SK-N-SH treated with all-trans-retinoic acid at 6 μM for 48 hours (cell line): ENCODE measurements at regions not wholly inside any gene's neighbourhood (a gene's known extent, or its start where the extent isn't known, plus 50 kb on each side); places are given as distances from the start of the nearest gene placed in this dataset.

Source experiments
- ATAC-seq: fragments of 200-7000 bp; cut with Tn5 transposase; 3 replicates; pipeline ENCODE4 v1.9.1; 2020; ENCODE audit warnings: mild to moderate bottlenecking, moderate library complexity
- ARNTL ChIP-seq: fragments of 450-650 bp; formaldehyde crosslinking; IDR thresholded peaks from 2 replicates; pipeline ENCODE4 v1.5.0; 2020; ENCODE audit warnings: low read depth, mild to moderate bottlenecking, moderate library complexity, borderline replicate concordance
- CSDC2 ChIP-seq: fragments of 250-450 bp; sonication (Bioruptor Pico); IDR thresholded peaks from 2 replicates; pipeline ENCODE4 v1.5.0; 2020; ENCODE audit warnings: mild to moderate bottlenecking, moderate library complexity
- ESRRG ChIP-seq: fragments of 250-450 bp; sonication (Bioruptor Pico); IDR thresholded peaks from 2 replicates; pipeline ENCODE4 v1.6.1; 2021; ENCODE audit warnings: mild to moderate bottlenecking
- GLIS3 ChIP-seq: fragments of 250-450 bp; sonication (Bioruptor Pico); IDR thresholded peaks from 2 replicates; pipeline ENCODE4 v1.5.0; 2020; ENCODE audit warnings: mild to moderate bottlenecking, moderate library complexity
- ISL1 ChIP-seq: fragments of 250-450 bp; sonication (Bioruptor Pico); IDR thresholded peaks from 2 replicates; pipeline ENCODE4 v2.1.2; 2022; ENCODE audit warnings: mild to moderate bottlenecking, moderate library complexity
- OSR1 ChIP-seq: fragments of 250-450 bp; sonication (Bioruptor Pico); IDR thresholded peaks from 2 replicates; pipeline ENCODE4 v1.8.0; 2022; ENCODE audit warnings: moderate library complexity, mild to moderate bottlenecking, inconsistent platforms
- PPARA ChIP-seq: fragments of 250-450 bp; sonication (Bioruptor Pico); IDR thresholded peaks from 2 replicates; pipeline ENCODE4 v1.5.0; 2020; ENCODE audit warnings: mild to moderate bottlenecking, borderline replicate concordance
- RARB ChIP-seq: fragments of 250-450 bp; sonication (Bioruptor Pico); IDR thresholded peaks from 2 replicates; pipeline ENCODE4 v1.8.0; 2021; ENCODE audit warnings: mild to moderate bottlenecking, moderate library complexity
- SNAI2 ChIP-seq: fragments of 250-450 bp; sonication (Bioruptor Pico); IDR thresholded peaks from 2 replicates; pipeline ENCODE4 v1.5.0; 2020; ENCODE audit warnings: mild to moderate bottlenecking, moderate library complexity
- TCF4 ChIP-seq: fragments of 250-450 bp; sonication (Bioruptor Pico); IDR thresholded peaks from 2 replicates; pipeline ENCODE4 v1.8.0; 2021; ENCODE audit warnings: mild to moderate bottlenecking, moderate library complexity, borderline replicate concordance
- TOX ChIP-seq: fragments of 250-450 bp; sonication (Bioruptor Pico); IDR thresholded peaks from 2 replicates; pipeline ENCODE4 v1.8.0; 2021; ENCODE audit warnings: mild to moderate bottlenecking, moderate library complexity, borderline replicate concordance
- ZC3H10 ChIP-seq: fragments of 250-450 bp; sonication (Bioruptor Pico); IDR thresholded peaks from 2 replicates; pipeline ENCODE4 v1.5.1; 2021; ENCODE audit warnings: mild to moderate bottlenecking, moderate library complexity
- ZFP3 ChIP-seq: fragments of 250-450 bp; sonication (Bioruptor Pico); IDR thresholded peaks from 2 replicates; pipeline ENCODE4 v1.5.0; 2020; ENCODE audit warnings: mild to moderate bottlenecking, moderate library complexity
- ZNF565 ChIP-seq: fragments of 450-650 bp; formaldehyde crosslinking; conservative IDR thresholded peaks from 2 replicates; pipeline ENCODE4 v1.5.0; 2020; ENCODE audit warnings: low read depth, mild to moderate bottlenecking, moderate library complexity
- TF ChIP-seq, protein P1 (sequence below): fragments of 250-450 bp; sonication (Bioruptor Pico); IDR thresholded peaks from 2 replicates; pipeline ENCODE4 v1.8.0; 2021; ENCODE audit warnings: low read depth, mild to moderate bottlenecking, moderate library complexity, borderline replicate concordance
- TF ChIP-seq, protein P2 (sequence below): fragments of 250-450 bp; sonication (Bioruptor Pico); IDR thresholded peaks from 2 replicates; pipeline ENCODE4 v1.8.0; 2020; ENCODE audit warnings: mild to moderate bottlenecking, moderate library complexity, borderline replicate concordance
- TF ChIP-seq, protein P3 (sequence below): fragments of 250-450 bp; sonication (Bioruptor Pico); IDR thresholded peaks from 2 replicates; pipeline ENCODE4 v1.5.0; 2020; ENCODE audit warnings: mild to moderate bottlenecking, moderate library complexity
- TF ChIP-seq, protein P4 (sequence below): fragments of 250-450 bp; sonication (Bioruptor Pico); IDR thresholded peaks from 2 replicates; pipeline ENCODE4 v1.5.1; 2020; ENCODE audit warnings: low read depth, mild to moderate bottlenecking, moderate library complexity
- TF ChIP-seq, protein P5 (sequence below): fragments of 250-450 bp; sonication (Bioruptor Pico); IDR thresholded peaks from 2 replicates; pipeline ENCODE4 v1.5.1; 2021; ENCODE audit warnings: mild to moderate bottlenecking, moderate library complexity

DNA sequence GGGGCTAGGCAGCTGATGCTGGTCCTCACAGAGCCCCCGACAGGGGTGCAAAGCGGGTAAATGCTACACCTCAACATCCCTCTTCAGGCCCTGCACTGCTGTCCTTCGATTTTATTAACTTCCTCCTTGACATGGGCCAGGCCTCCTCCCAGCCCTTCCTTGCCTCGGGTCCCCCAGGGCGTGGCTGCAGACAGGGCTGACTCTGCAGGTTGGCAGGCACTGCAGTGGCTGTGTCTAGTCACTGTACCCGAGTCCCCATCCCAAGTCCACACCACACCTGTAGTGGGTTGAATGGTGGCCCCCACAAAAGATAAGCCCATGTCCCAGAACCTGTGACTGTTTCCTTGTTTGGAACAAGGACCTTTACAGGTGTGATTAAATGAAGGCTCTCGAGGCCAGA lies 140.2 kb downstream of the TWIST2 start:
- TF ChIP-seq ZNF565 (CRISPR knock-in tag) (no peak), RARB (no peak), ZC3H10 (CRISPR knock-in tag) (no peak), SNAI2 (CRISPR knock-in tag) (no peak)
- TF ChIP-seq, protein P1, sequence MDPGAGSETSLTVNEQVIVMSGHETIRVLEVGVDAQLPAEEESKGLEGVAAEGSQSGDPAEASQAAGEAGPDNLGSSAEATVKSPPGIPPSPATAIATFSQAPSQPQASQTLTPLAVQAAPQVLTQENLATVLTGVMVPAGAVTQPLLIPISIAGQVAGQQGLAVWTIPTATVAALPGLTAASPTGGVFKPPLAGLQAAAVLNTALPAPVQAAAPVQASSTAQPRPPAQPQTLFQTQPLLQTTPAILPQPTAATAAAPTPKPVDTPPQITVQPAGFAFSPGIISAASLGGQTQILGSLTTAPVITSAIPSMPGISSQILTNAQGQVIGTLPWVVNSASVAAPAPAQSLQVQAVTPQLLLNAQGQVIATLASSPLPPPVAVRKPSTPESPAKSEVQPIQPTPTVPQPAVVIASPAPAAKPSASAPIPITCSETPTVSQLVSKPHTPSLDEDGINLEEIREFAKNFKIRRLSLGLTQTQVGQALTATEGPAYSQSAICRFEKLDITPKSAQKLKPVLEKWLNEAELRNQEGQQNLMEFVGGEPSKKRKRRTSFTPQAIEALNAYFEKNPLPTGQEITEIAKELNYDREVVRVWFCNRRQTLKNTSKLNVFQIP (CRISPR knock-in tag): no peak
- no peak for ATAC-seq

DNA sequence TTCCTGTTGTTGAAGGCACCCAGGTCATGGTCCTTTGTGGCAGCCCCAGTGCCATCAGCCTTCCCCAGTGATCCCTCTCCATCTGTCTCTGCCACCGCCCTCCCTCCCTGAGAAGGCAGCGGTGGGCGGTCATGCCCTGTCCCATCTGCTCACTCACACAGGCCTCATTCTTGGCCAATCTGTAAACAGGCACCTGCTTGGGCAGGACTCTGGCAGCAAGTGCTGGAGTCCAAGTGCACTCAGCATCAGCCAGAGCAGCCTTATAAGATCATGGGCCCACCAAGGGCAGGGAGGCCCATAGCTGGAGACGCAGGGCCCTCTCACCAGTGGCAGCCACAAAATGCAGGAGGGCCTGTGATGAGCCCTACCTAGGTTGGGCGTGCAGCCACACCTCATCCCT lies 140.9 kb downstream of the TWIST2 start:
- no peak for TF ChIP-seq ISL1 (CRISPR knock-in tag)
- no peak for TF ChIP-seq PPARA (CRISPR knock-in tag)
- TF ChIP-seq RARB: no peak
- no peak for TF ChIP-seq GLIS3 (CRISPR knock-in tag)
- TF ChIP-seq ARNTL (CRISPR knock-in tag): no peak
- TF ChIP-seq CSDC2 (CRISPR knock-in tag): no peak
- no peak for TF ChIP-seq OSR1 (CRISPR knock-in tag)
- TF ChIP-seq, protein P2, sequence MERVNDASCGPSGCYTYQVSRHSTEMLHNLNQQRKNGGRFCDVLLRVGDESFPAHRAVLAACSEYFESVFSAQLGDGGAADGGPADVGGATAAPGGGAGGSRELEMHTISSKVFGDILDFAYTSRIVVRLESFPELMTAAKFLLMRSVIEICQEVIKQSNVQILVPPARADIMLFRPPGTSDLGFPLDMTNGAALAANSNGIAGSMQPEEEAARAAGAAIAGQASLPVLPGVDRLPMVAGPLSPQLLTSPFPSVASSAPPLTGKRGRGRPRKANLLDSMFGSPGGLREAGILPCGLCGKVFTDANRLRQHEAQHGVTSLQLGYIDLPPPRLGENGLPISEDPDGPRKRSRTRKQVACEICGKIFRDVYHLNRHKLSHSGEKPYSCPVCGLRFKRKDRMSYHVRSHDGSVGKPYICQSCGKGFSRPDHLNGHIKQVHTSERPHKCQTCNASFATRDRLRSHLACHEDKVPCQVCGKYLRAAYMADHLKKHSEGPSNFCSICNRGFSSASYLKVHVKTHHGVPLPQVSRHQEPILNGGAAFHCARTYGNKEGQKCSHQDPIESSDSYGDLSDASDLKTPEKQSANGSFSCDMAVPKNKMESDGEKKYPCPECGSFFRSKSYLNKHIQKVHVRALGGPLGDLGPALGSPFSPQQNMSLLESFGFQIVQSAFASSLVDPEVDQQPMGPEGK: no peak
- TF ChIP-seq ZFP3 (CRISPR knock-in tag): no peak
- TF ChIP-seq, protein P3, sequence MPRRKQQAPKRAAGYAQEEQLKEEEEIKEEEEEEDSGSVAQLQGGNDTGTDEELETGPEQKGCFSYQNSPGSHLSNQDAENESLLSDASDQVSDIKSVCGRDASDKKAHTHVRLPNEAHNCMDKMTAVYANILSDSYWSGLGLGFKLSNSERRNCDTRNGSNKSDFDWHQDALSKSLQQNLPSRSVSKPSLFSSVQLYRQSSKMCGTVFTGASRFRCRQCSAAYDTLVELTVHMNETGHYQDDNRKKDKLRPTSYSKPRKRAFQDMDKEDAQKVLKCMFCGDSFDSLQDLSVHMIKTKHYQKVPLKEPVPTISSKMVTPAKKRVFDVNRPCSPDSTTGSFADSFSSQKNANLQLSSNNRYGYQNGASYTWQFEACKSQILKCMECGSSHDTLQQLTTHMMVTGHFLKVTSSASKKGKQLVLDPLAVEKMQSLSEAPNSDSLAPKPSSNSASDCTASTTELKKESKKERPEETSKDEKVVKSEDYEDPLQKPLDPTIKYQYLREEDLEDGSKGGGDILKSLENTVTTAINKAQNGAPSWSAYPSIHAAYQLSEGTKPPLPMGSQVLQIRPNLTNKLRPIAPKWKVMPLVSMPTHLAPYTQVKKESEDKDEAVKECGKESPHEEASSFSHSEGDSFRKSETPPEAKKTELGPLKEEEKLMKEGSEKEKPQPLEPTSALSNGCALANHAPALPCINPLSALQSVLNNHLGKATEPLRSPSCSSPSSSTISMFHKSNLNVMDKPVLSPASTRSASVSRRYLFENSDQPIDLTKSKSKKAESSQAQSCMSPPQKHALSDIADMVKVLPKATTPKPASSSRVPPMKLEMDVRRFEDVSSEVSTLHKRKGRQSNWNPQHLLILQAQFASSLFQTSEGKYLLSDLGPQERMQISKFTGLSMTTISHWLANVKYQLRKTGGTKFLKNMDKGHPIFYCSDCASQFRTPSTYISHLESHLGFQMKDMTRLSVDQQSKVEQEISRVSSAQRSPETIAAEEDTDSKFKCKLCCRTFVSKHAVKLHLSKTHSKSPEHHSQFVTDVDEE: no peak
- no peak for ATAC-seq

DNA sequence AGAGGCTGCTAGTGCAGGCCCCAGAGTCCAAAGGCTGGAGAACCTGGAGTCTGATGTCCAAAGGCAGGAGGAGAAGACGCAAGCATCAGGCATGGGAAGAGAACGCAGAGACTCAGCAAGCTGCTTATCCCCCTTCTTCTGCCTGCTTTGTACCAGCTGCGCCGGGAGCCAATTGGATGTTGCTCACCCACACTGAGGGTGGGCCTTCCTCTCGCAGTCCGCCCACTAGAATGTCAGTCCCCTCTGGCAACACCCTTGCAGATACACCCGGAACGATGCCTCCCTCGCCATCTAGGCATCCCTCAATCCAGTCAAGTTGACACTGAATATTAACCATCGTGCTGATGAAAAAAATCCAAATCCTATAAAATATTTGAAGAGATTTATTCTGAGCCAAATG lies 141.6 kb downstream of the TWIST2 start:
- no peak for TF ChIP-seq TCF4 (CRISPR knock-in tag)
- TF ChIP-seq, protein P3: no peak
- no peak for TF ChIP-seq SNAI2 (CRISPR knock-in tag)
- TF ChIP-seq OSR1 (CRISPR knock-in tag): no peak
- TF ChIP-seq ESRRG (CRISPR knock-in tag): no peak
- TF ChIP-seq, protein P4, sequence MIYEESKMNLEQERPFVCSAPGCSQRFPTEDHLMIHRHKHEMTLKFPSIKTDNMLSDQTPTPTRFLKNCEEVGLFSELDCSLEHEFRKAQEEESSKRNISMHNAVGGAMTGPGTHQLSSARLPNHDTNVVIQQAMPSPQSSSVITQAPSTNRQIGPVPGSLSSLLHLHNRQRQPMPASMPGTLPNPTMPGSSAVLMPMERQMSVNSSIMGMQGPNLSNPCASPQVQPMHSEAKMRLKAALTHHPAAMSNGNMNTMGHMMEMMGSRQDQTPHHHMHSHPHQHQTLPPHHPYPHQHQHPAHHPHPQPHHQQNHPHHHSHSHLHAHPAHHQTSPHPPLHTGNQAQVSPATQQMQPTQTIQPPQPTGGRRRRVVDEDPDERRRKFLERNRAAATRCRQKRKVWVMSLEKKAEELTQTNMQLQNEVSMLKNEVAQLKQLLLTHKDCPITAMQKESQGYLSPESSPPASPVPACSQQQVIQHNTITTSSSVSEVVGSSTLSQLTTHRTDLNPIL (CRISPR knock-in tag): no peak
- no peak for TF ChIP-seq GLIS3 (CRISPR knock-in tag)
- TF ChIP-seq TOX: no peak
- TF ChIP-seq, protein P2: no peak
- TF ChIP-seq, protein P5, sequence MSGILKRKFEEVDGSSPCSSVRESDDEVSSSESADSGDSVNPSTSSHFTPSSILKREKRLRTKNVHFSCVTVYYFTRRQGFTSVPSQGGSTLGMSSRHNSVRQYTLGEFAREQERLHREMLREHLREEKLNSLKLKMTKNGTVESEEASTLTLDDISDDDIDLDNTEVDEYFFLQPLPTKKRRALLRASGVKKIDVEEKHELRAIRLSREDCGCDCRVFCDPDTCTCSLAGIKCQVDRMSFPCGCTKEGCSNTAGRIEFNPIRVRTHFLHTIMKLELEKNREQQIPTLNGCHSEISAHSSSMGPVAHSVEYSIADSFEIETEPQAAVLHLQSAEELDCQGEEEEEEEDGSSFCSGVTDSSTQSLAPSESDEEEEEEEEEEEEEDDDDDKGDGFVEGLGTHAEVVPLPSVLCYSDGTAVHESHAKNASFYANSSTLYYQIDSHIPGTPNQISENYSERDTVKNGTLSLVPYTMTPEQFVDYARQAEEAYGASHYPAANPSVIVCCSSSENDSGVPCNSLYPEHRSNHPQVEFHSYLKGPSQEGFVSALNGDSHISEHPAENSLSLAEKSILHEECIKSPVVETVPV (CRISPR knock-in tag): no peak
- no peak for ATAC-seq
